Tongue (tissue), 1 donor: ENCODE measurements at regions not wholly inside any gene's neighbourhood (a gene's known extent, or its start where the extent isn't known, plus 50 kb on each side); places are given as distances from the start of the nearest gene placed in this dataset.
"Not testable (repeated sequence)": the region's sequence is repeated elsewhere in the genome, so short reads cannot be mapped to it uniquely, and the experiment has no call there.

ENCODE experiments used
- DNase-seq: peaks from one replicate; pipeline ENCODE4 v3.0.0-alpha.2; 2015

- DNase-seq, result no peak
Measured at GRCh38 chr18:60062396-60062795, 162.6 kb downstream of the PMAIP1 start.

GRCh38 chr18:60060578-60060977, 160.8 kb downstream of the PMAIP1 start:
- no peak for DNase-seq

- DNase-seq, result peak; percentile 5
Measured at GRCh38 chr18:60060026-60060425, 160.2 kb downstream of the PMAIP1 start.

- no peak for DNase-seq
Measured at GRCh38 chr18:60059216-60059615, 159.4 kb downstream of the PMAIP1 start.

- DNase-seq, result no peak
Measured at GRCh38 chr18:60053747-60054304, 154.0 kb downstream of the PMAIP1 start.

GRCh38 chr18:60050821-60051220, 151.0 kb downstream of the PMAIP1 start:
- DNase-seq, result no peak

GRCh38 chr18:60049172-60049571, 149.4 kb downstream of the PMAIP1 start:
- DNase-seq, result no peak

GRCh38 chr18:60047556-60047955, 147.8 kb downstream of the PMAIP1 start:
- no peak for DNase-seq

GRCh38 chr18:60044290-60045006, 144.7 kb downstream of the PMAIP1 start:
- DNase-seq, result no peak

- DNase-seq, result no peak
Measured at GRCh38 chr18:60040971-60041370, 141.2 kb downstream of the PMAIP1 start.

GRCh38 chr18:60038731-60039130, 138.9 kb downstream of the PMAIP1 start:
- DNase-seq, result no peak

GRCh38 chr18:60027397-60027796, 127.6 kb downstream of the PMAIP1 start:
- no peak for DNase-seq

- peak; percentile 7 for DNase-seq
Measured at GRCh38 chr18:60024857-60025256, 125.1 kb downstream of the PMAIP1 start.

- no peak for DNase-seq
Measured at GRCh38 chr18:60024345-60024744, 124.5 kb downstream of the PMAIP1 start.

- DNase-seq, result no peak
Measured at GRCh38 chr18:60022671-60023276, 123.0 kb downstream of the PMAIP1 start.

GRCh38 chr18:60021556-60021955, 121.8 kb downstream of the PMAIP1 start:
- no peak for DNase-seq

GRCh38 chr18:60020107-60020925, 120.5 kb downstream of the PMAIP1 start:
- peak; percentile 23 for DNase-seq

- no peak for DNase-seq
Measured at GRCh38 chr18:60019463-60019840, 119.7 kb downstream of the PMAIP1 start.

GRCh38 chr18:60018618-60019462, 119.0 kb downstream of the PMAIP1 start:
- no peak for DNase-seq

- not testable (repeated sequence) for DNase-seq
Measured at GRCh38 chr18:60018134-60018533, 118.3 kb downstream of the PMAIP1 start.

- DNase-seq, result no peak
Measured at GRCh38 chr18:60017371-60017770, 117.6 kb downstream of the PMAIP1 start.

- not testable (repeated sequence) for DNase-seq
Measured at GRCh38 chr18:60015826-60016225, 116.0 kb downstream of the PMAIP1 start.
